ENCODE measurements at regions not wholly inside any gene's neighbourhood (a gene's known extent, or its start where the extent isn't known, plus 50 kb on each side); places are given as distances from the start of the nearest gene placed in this dataset.

GRCh38 chr5:82798676-82799075 is 278.5 kb downstream of the TMEM167A start:
- in situ Hi-C loops (cut with HindIII; ENCODE audit: extremely low pct_ligation_motif_present, low pct_unique_long_range_greater_than_20kb), result loop anchor here (10.0 kb wide), 1 partner anchor 154 kb away; no protein-coding TSS in a partner anchor
- 11% methylated on average over 2 of the region's 2 CpGs for WGBS (ENCODE audit: low lambda C conversion rate)
- H3K4me1 ChIP-seq (ENCODE audit: insufficient read depth, low read length), result no peaks in the 10 kb centered on the region
- BruUV-seq (replicated peaks), result no TSS peak
- no peak overlapping the region for H2AFZ ChIP-seq (ENCODE audit: low read length)
- intact Hi-C loops (cut with micrococcal nuclease; ENCODE audit: unreplicated experiment), result loop anchor here (5.0 kb wide), 1 partner anchor 764 kb away; no protein-coding TSS in a partner anchor
- no peak overlapping the region for H3K4me2 ChIP-seq (ENCODE audit: low read depth, low read length)
- H3K79me2 ChIP-seq (ENCODE audit: insufficient read depth, low read length), result no peaks in the 10 kb centered on the region
- no peak overlapping the region for H3K27ac ChIP-seq (ENCODE audit: extremely low read length, insufficient read depth, low read length)
- no peaks in the 10 kb centered on the region for H3K27me3 ChIP-seq (ENCODE audit: control insufficient read depth in 1 of 2, insufficient read depth in 2 of 2, low read length in 2 of 2)
- H3K36me3 ChIP-seq (replicated peaks in 1 of 2; ENCODE audit: control insufficient read depth in 1 of 2, insufficient read depth in 2 of 2, low read length in 2 of 2), result no peaks in the 10 kb centered on the region
- ATAC-seq (no peak), FAIRE-seq (no peak), DNase-seq (ENCODE audit: low spot score) (no peak)
- ChIA-PET CTCF (ENCODE audit: low intra/inter-chr PET ratio, low total read pairs) (no interaction called here), POLR2A (no interaction called here)
- no peaks in the 10 kb centered on the region for H3K9me3 ChIP-seq (ENCODE audit: low read length)
- no peak overlapping the region for H3K4me3 ChIP-seq (replicated peaks in 1 of 3; ENCODE audit: insufficient read depth in 1 of 3, low read depth in 2 of 3, low read length in 3 of 3)
- TF ChIP-seq GATA4 (IDR thresholded peaks at IDR 0.05; ENCODE audit: borderline replicate concordance, low read depth) (no peak), HNRNPH1 (optimal IDR thresholded peaks at IDR 0.05; ENCODE audit: low read depth, low read length) (no peak), FOXC1 (CRISPR knock-in tag; IDR thresholded peaks at IDR 0.05; ENCODE audit: borderline replicate concordance) (no peak)
- H4K20me1 ChIP-seq (ENCODE audit: insufficient read depth, low read length), result no peaks in the 10 kb centered on the region
- H3K9ac ChIP-seq (ENCODE audit: insufficient read depth, low read depth, low read length), result no peak overlapping the region

- DNase-seq (ENCODE audit: low spot score) (no peak), FAIRE-seq (no peak), ATAC-seq (no peak)
- Histone ChIP-seq H3K36me3 (replicated peaks in 1 of 2; ENCODE audit: control insufficient read depth in 1 of 2, insufficient read depth in 2 of 2, low read length in 2 of 2) (no peaks in the 10 kb centered on the region), H3K4me1 (ENCODE audit: insufficient read depth, low read length) (no peaks in the 10 kb centered on the region), H3K4me2 (ENCODE audit: low read depth, low read length) (no peak overlapping the region), H3K27ac (ENCODE audit: extremely low read length, insufficient read depth, low read length) (no peak overlapping the region), H3K27me3 (ENCODE audit: control insufficient read depth in 1 of 2, insufficient read depth in 2 of 2, low read length in 2 of 2) (no peaks in the 10 kb centered on the region), H3K9me3 (ENCODE audit: low read length) (no peaks in the 10 kb centered on the region), H3K4me3 (replicated peaks in 1 of 3; ENCODE audit: insufficient read depth in 1 of 3, low read depth in 2 of 3, low read length in 3 of 3) (no peak overlapping the region), H3K79me2 (ENCODE audit: insufficient read depth, low read length) (no peaks in the 10 kb centered on the region), H4K20me1 (ENCODE audit: insufficient read depth, low read length) (no peaks in the 10 kb centered on the region), H2AFZ (ENCODE audit: low read length) (no peak overlapping the region), H3K9ac (ENCODE audit: insufficient read depth, low read depth, low read length) (no peak overlapping the region)
- 13% methylated on average over 5 of the region's 5 CpGs for WGBS (ENCODE audit: low lambda C conversion rate)
- no TSS peak for BruUV-seq (replicated peaks)
- no peak for TF ChIP-seq STAG1 (CRISPR knock-in tag; IDR thresholded peaks at IDR 0.05)
- CTCF ChIA-PET (ENCODE audit: low intra/inter-chr PET ratio, low total read pairs), result no interaction called here
- POLR2A ChIA-PET, result no interaction called here
- intact Hi-C loops (cut with micrococcal nuclease; ENCODE audit: unreplicated experiment), result loop anchor here (5.0 kb wide), 1 partner anchor 765 kb away; no protein-coding TSS in a partner anchor
- in situ Hi-C loops (cut with HindIII; ENCODE audit: extremely low pct_ligation_motif_present, low pct_unique_long_range_greater_than_20kb), result loop anchor here (10.0 kb wide), 1 partner anchor 152 kb away; no protein-coding TSS in a partner anchor
Measured at GRCh38 chr5:82796643-82797416, 280.4 kb downstream of the TMEM167A start.

All from HepG2 (cell line).